ENCODE measurements at regions not wholly inside any gene's neighbourhood (a gene's known extent, or its start where the extent isn't known, plus 50 kb on each side); places are given as distances from the start of the nearest gene placed in this dataset.

DNA sequence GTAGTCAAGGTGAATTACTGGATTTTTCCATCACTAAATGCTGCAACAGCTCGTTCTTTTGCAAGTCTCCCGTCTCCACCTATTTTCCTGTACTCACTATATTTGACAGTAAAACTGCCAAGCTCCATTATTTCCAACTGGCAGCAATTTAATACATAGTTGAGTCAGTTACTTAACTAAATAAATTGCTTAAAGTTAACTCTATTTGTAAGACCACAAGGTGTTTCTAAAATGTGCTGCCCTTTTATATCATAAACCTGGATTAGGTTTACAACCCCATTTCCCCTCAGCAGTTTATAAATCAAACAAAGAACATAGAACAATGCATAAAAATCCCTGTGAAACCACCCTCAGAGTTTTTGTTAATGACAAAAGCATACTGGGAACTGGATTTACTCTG is 211.4 kb upstream of the DPH6 start:
- no peak for TF ChIP-seq SRSF3 (IDR thresholded peaks at IDR 0.05; ENCODE audit: insufficient read depth, low read length)
- TF ChIP-seq EZH2 (IDR thresholded peaks at IDR 0.05; ENCODE audit: borderline replicate concordance, low read depth, low read length), result no peak
- TF ChIP-seq RAD21 (CRISPR knock-in tag; conservative IDR thresholded peaks at IDR 0.05 in 1 of 2, IDR thresholded peaks at IDR 0.05 in 1 of 2), result no peak
- TF ChIP-seq ZNF274 (IDR thresholded peaks at IDR 0.05; ENCODE audit: borderline replicate concordance, low read depth, low read length), result no peak
